ENCODE measurements at regions not wholly inside any gene's neighbourhood (a gene's known extent, or its start where the extent isn't known, plus 50 kb on each side); places are given as distances from the start of the nearest gene placed in this dataset.

GRCh38 chr9:82313697-82314096, 325.1 kb downstream of the SPATA31D1 start:
- DNase-seq (ENCODE audit: low read depth, low spot score): no peak

- DNase-seq (ENCODE audit: low read depth, low spot score): no peak
These were observed 332.0 kb downstream of the SPATA31D1 start for GRCh38 chr9:82320566-82320965.

- no peak for DNase-seq (ENCODE audit: low read depth, low spot score)
These were observed 337.3 kb downstream of the SPATA31D1 start for GRCh38 chr9:82325907-82326306.

GRCh38 chr9:82327641-82328040, 339.1 kb downstream of the SPATA31D1 start:
- no peak for DNase-seq (ENCODE audit: low read depth, low spot score)

GRCh38 chr9:82331079-82331478, 342.5 kb downstream of the SPATA31D1 start:
- DNase-seq (ENCODE audit: low read depth, low spot score): no peak

GRCh38 chr9:82332018-82332773, 343.6 kb downstream of the SPATA31D1 start:
- DNase-seq (ENCODE audit: low read depth, low spot score): no peak

- no peak for DNase-seq (ENCODE audit: low read depth, low spot score)
These were observed 344.2 kb downstream of the SPATA31D1 start for GRCh38 chr9:82332774-82333152.

GRCh38 chr9:82333671-82334070, 345.1 kb downstream of the SPATA31D1 start:
- no peak for DNase-seq (ENCODE audit: low read depth, low spot score)

- DNase-seq (ENCODE audit: low read depth, low spot score): no peak
These were observed 345.7 kb downstream of the SPATA31D1 start for GRCh38 chr9:82334286-82334685.

- DNase-seq (ENCODE audit: low read depth, low spot score): no peak
These were observed 348.8 kb downstream of the SPATA31D1 start for GRCh38 chr9:82337351-82337750.

GRCh38 chr9:82342046-82342445, 353.5 kb downstream of the SPATA31D1 start:
- DNase-seq (ENCODE audit: low read depth, low spot score): no peak

- no peak for DNase-seq (ENCODE audit: low read depth, low spot score)
These were observed 357.5 kb downstream of the SPATA31D1 start for GRCh38 chr9:82346040-82346439.

GRCh38 chr9:82353631-82354278, 365.2 kb downstream of the SPATA31D1 start:
- DNase-seq (ENCODE audit: low read depth, low spot score): no peak

GRCh38 chr9:82354279-82354659, 365.7 kb downstream of the SPATA31D1 start:
- DNase-seq (ENCODE audit: low read depth, low spot score): no peak

GRCh38 chr9:82356131-82356530, 367.6 kb downstream of the SPATA31D1 start:
- no peak for DNase-seq (ENCODE audit: low read depth, low spot score)

GRCh38 chr9:82356871-82357270, 368.3 kb downstream of the SPATA31D1 start:
- no peak for DNase-seq (ENCODE audit: low read depth, low spot score)

GRCh38 chr9:82363198-82363597, 374.6 kb downstream of the SPATA31D1 start:
- no peak for DNase-seq (ENCODE audit: low read depth, low spot score)

- no peak for DNase-seq (ENCODE audit: low read depth, low spot score)
These were observed 375.1 kb downstream of the SPATA31D1 start for GRCh38 chr9:82363682-82364081.

GRCh38 chr9:82367016-82367415, 378.4 kb downstream of the SPATA31D1 start:
- DNase-seq (ENCODE audit: low read depth, low spot score): no peak

- DNase-seq (ENCODE audit: low read depth, low spot score): no peak
These were observed 379.4 kb downstream of the SPATA31D1 start for GRCh38 chr9:82367929-82368328.

- DNase-seq (ENCODE audit: low read depth, low spot score): no peak
These were observed 380.8 kb downstream of the SPATA31D1 start for GRCh38 chr9:82369251-82369945.

GRCh38 chr9:82375041-82375440, 386.5 kb downstream of the SPATA31D1 start:
- DNase-seq (ENCODE audit: low read depth, low spot score): no peak
